ENCODE measurements at regions not wholly inside any gene's neighbourhood (a gene's known extent, or its start where the extent isn't known, plus 50 kb on each side); places are given as distances from the start of the nearest gene placed in this dataset.
A peak's percentile ranks its signal among the peaks of the same experiment; 100 is the strongest.
"Not testable (repeated sequence)": the region's sequence is repeated elsewhere in the genome, so short reads cannot be mapped to it uniquely, and the experiment has no call there.

GRCh38 chr1:166395729-166396128, 228.9 kb upstream of the FAM78B start:
- DNase-seq, result no peak

- DNase-seq, result not testable (repeated sequence)
Measured at GRCh38 chr1:166409253-166410082, 242.7 kb upstream of the FAM78B start.

DNA sequence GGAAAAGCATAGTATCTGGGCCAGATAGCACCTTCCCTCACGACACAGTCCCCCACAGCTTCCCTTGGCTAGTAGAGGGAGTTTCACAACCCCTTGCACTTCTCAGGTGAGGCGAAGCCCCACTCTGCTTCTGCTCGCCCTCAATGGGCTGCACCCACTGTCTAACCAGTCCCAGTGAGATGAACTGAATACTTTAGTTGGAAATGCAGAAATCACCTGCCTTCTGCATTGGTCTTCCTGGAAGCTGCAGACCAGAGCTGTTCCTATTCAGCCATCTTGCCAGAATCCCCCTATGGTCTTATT, 243.2 kb upstream of the FAM78B start:
- DNase-seq, result no peak

- not testable (repeated sequence) for DNase-seq
Measured at GRCh38 chr1:166416831-166417230, 250.0 kb upstream of the FAM78B start.

DNA sequence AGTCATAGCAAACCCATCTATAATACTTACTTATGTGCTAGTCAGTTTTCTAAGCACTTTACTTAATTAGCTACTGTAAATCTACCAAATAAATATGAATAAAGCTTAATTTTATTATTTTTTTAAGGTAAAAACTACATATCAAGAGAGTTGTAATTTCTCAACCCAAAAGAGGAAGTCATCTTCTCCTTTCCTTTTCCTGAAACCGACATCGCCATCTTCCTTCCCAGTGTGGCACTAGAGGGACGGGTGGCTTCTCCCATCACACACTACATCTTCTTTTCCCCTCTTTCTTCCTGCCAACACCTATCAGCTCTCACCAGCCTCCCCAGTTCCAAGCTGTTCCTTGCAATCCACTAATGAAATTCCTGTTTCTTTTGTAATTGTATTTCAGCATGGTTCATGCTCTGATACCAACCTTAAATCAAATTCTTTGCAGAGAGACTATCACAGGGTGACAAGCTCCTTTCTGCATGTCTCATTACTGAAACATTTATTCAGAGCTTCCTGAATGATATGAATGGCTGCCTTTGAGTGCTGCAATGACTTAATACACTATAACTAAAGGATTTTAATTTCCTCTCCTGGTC, 251.6 kb upstream of the FAM78B start:
- no peak for DNase-seq

- not testable (repeated sequence) for DNase-seq
Measured at GRCh38 chr1:166422586-166422985, 255.8 kb upstream of the FAM78B start.

GRCh38 chr1:166432655-166433054, 265.9 kb upstream of the FAM78B start:
- DNase-seq, result no peak

DNA sequence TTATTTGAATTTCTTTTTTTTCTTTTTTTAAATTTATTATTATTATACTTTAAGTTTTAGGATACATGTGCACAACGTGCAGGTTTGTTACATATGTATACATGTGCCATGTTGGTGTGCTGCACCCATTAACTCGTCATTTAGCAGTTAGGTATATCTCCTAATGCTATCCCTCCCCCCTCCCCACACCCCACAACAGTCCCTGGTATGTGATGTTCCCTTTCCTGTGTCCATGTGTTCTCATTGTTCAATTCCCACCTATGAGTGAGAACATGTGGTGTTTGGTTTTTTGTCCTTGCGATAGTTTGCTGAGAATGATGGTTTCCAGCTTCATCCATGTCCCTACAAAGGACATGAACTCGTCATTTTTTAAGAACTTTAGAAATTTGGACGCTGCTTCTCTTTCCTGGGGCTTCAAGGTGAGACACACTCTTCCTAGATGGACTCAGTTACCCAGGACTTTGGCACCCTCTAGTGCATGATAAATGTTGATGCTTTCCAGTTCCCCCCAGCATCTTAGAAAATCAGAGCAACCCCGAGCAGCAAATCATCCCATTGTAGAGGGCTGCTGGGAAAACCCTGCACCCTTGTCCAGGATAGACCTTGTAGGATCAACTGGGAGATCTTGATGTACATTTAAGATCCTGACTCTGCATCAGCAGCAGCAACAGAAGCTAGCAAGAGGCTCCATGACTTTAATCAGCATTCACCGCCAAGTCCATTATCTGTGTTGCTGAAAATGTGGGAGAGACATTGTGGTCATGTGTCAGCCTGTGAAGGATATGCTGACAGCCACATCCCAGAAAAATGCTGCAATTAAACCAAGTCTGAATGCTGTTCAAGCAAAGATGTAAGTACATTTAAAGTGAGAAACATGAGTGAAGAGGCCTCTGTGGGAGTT, 266.9 kb upstream of the FAM78B start:
- not testable (repeated sequence) for DNase-seq

- no peak for DNase-seq
Measured at GRCh38 chr1:166457700-166458099, 290.9 kb upstream of the FAM78B start.

- DNase-seq, result no peak
Measured at GRCh38 chr1:166464333-166464732, 297.5 kb upstream of the FAM78B start.

DNA sequence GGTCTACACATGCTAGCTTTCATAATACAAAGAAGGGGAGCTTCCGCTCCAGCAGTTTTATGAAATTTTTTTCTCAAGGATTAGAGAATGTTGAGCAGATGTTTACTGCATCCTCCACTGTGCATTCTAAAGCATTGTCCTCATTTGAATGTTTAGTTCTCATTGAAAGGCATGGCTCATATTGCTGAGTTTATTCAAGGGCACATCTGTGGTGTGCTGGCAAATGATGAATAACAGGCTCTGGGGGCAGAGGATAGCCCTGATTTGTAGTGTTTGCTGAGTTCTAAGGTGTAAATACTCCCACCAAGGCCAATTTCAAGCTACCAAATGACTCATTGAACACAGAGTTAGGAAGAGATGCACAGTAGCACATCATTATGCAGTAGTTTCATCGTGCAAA, 303.2 kb upstream of the FAM78B start:
- no peak for DNase-seq

DNA sequence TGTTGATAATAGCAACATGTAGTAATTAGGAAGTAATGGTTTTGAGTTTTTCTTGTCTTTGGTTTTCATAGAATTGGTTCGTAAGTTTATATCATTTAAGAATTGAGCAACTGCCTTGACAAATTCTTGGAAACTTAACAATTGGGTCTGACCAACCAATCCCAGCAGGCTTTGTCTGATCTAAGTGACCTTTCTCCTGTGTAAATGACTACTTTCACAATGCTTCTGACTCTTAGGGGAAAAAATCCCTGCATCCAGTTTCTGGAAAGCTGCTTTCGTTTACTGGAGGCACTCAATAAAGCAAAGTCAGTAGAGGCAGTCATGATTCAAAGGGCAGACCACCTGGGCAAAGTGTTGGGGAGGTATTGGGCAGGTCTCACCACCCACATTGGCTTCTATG, 303.6 kb upstream of the FAM78B start:
- DNase-seq, result no peak

DNA sequence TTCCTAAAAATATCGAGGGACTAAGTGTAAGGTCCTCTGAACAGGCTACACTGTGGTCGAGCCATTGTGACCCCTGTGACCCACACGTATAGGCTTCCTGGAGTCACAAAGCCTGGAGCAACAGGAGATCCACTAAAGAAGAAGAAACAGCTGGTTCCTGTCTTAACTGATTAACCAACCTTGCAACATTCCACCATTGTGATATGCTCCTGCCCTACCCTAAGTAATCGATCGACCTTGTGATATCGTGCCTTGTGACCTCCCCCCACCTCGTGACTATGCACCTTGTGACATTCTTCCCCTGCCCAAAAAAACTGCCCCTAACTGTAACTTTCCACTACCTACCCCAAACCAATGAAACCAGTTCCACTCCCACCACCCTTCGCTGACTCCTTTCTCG, 304.6 kb upstream of the FAM78B start:
- DNase-seq, result no peak

GRCh38 chr1:166479052-166479631, 312.3 kb upstream of the FAM78B start:
- no peak for DNase-seq

DNA sequence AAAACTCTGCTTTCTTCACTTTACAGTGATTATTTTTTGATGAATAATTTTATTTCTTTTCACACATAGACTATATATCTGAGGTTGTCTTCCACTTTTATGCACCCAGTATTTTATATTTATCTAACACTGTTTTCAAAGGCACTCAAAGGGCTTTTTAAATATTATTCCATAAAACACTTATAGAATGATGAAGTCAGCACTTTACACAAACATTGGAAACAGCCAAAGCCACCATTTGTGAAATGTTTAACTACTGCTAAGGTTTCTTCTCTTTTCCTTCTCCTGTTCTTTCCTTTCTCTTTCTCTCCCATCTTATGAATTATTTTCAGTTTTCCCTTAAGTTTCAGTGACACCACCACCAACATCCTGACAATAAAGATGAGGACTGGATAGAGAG, 317.7 kb upstream of the FAM78B start:
- DNase-seq, result no peak

- no peak for DNase-seq
Measured at GRCh38 chr1:166484871-166485270, 318.1 kb upstream of the FAM78B start.

- no peak for DNase-seq
Measured at GRCh38 chr1:166485620-166486019, 318.8 kb upstream of the FAM78B start.

DNA sequence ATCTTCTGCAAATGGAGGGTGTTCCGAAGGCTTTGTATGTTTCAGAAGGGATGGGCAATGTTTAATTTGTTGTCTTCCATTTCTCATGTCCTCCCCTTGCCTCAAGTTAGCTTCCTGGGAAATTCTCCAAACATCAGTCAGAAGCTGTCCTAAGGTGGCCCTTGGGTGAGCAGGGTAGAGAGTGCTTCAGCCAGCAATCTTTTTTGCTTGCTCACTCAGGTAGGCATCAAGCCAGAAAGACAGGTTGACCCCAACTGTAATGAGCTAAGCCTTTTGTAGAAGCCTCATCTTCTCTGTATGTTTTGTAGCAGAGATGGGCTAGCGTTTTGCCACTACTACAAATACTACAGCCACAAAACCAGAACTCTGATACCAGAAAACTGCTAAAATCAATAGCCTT, 321.5 kb upstream of the FAM78B start:
- DNase-seq, result no peak

- no peak for DNase-seq
Measured at GRCh38 chr1:166489356-166489669, 322.5 kb upstream of the FAM78B start.

GRCh38 chr1:166489670-166490436, 323.1 kb upstream of the FAM78B start:
- DNase-seq, result peak; percentile 44 to 77

GRCh38 chr1:166490437-166490991, 323.7 kb upstream of the FAM78B start:
- DNase-seq, result peak in 1 of 2 donors; percentile 42

DNA sequence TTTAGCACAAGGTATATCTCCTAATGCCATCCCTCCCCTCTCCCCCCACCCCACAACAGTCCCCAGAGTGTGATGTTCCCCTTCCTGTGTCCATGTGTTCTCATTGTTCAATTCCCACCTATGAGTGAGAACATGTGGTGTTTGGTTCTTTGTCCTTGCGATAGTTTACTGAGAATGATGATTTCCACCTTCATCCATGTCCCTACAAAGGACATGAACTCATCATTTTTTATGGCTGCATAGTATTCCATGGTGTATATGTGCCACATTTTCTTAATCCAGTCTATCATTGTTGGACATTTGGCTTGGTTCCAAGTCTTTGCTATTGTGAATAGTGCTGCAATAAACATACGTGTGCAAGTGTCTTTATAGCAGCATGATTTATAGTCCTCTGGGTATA, 327.0 kb upstream of the FAM78B start:
- DNase-seq, result not testable (repeated sequence)

All from bone marrow (tissue), 2 donors.